SU-DHL-6 (cell line): ENCODE measurements at regions not wholly inside any gene's neighbourhood (a gene's known extent, or its start where the extent isn't known, plus 50 kb on each side); places are given as distances from the start of the nearest gene placed in this dataset.

ENCODE experiments used
- H2AFZ ChIP-seq: fragments of 200-600 bp; sonication (generic); 2 replicates; pipeline ENCODE4 v1.6.1; 2014; ENCODE audit warnings: low read depth, mild to moderate bottlenecking, moderate library complexity, mixed read lengths, antibody characterized with exemption, low read length; ENCODE audit not compliant: severe bottlenecking
- H3F3A ChIP-seq: fragments of 200-600 bp; shearing (Covaris generic); 2 replicates; pipeline ENCODE4 v1.6.0; 2016; ENCODE audit warnings: antibody characterized with exemption, mild to moderate bottlenecking; ENCODE audit not compliant: insufficient read depth
- H3K27ac ChIP-seq: fragments of 200-600 bp; sonication (generic); 2 replicates; pipeline ENCODE4 v1.5.1; 2016; ENCODE audit warnings: low read depth, mild to moderate bottlenecking, low read length, moderate library complexity, mixed read lengths
- H3K27me3 ChIP-seq: fragments of 200-600 bp; sonication (generic), shearing (Covaris generic); 2 replicates; pipeline ENCODE4 v1.6.0; 2014; ENCODE audit warnings: mild to moderate bottlenecking, low read length
- H3K36me3 ChIP-seq: fragments of 200-600 bp; sonication (generic); 2 replicates; pipeline ENCODE4 v1.6.1; 2014; ENCODE audit warnings: mild to moderate bottlenecking, low read length, mixed read lengths
- H3K4me2 ChIP-seq: fragments of 300-600, 200-600 bp; shearing (Covaris generic), sonication (generic); 2 replicates; pipeline ENCODE4 v1.6.0; 2014; ENCODE audit warnings: low read length, low read depth, mild to moderate bottlenecking; ENCODE audit not compliant: poor library complexity, severe bottlenecking
- H3K4me3 ChIP-seq: fragments of 200-600 bp; sonication (generic); 2 replicates; pipeline ENCODE4 v1.5.1; 2014; ENCODE audit warnings: antibody characterized with exemption, low read length, mild to moderate bottlenecking, mixed read lengths; ENCODE audit not compliant: insufficient read depth, poor library complexity, severe bottlenecking
- H3K79me2 ChIP-seq: fragments of 200-600 bp; sonication (generic); 2 replicates; pipeline ENCODE4 v1.6.1; 2014; ENCODE audit warnings: mild to moderate bottlenecking, low read length, moderate library complexity; ENCODE audit not compliant: insufficient read depth
- H3K9ac ChIP-seq: fragments of 200-600 bp; sonication (generic); 2 replicates; pipeline ENCODE4 v1.7.0; 2014; ENCODE audit warnings: mild to moderate bottlenecking, low read length
- H3K9me2 ChIP-seq: fragments of 200-600 bp; sonication (generic); replicated peaks from 2 replicates; pipeline ENCODE4 v1.6.1; 2014; ENCODE audit warnings: low read length; ENCODE audit not compliant: insufficient read depth
- H3K9me3 ChIP-seq: fragments of 200-600 bp; sonication (generic); 2 replicates; pipeline ENCODE4 v1.6.1; 2014; ENCODE audit warnings: low read length, mixed read lengths; ENCODE audit not compliant: insufficient read depth
- H4K20me1 ChIP-seq: fragments of 200-600 bp; sonication (generic); 2 replicates; pipeline ENCODE4 v1.6.1; 2014; ENCODE audit warnings: low read depth, mild to moderate bottlenecking, antibody characterized with exemption, low read length, moderate library complexity, mixed read lengths
- CTCF ChIP-seq: fragments of 200-600 bp; sonication (generic); IDR thresholded peaks from one replicate; pipeline ENCODE4 v1.5.1; 2017; ENCODE audit warnings: antibody characterized with exemption, mild to moderate bottlenecking, low read length, moderate library complexity; ENCODE audit not compliant: insufficient read depth, poor library complexity, severe bottlenecking
- EZH2phosphoT487 ChIP-seq: fragments of 200-600 bp; sonication (generic), shearing (Covaris generic); conservative IDR thresholded peaks from 2 replicates; pipeline ENCODE4 v1.6.1; 2018; ENCODE audit warnings: mild to moderate bottlenecking, antibody characterized with exemption, low read length, moderate library complexity, mixed read lengths

GRCh38 chr4:14934704-14935390 is 67.4 kb upstream of the CPEB2 start:
- H3K36me3 ChIP-seq = no peaks in the 10 kb centered on the region
- H4K20me1 ChIP-seq = no peaks in the 10 kb centered on the region
- no peaks in the 10 kb centered on the region for H3K27me3 ChIP-seq
- H3K9me3 ChIP-seq = no peaks in the 10 kb centered on the region
- H3K4me3 ChIP-seq = no peak overlapping the region
- no peak overlapping the region for H3K4me2 ChIP-seq
- no peak overlapping the region for H2AFZ ChIP-seq
- H3F3A ChIP-seq = no peaks in the 10 kb centered on the region
- H3K27ac ChIP-seq = no peak overlapping the region
- no peaks in the 10 kb centered on the region for H3K9me2 ChIP-seq
- H3K9ac ChIP-seq = no peak overlapping the region
- TF ChIP-seq EZH2phosphoT487 (no peak), CTCF (no peak)
- H3K79me2 ChIP-seq = no peaks in the 10 kb centered on the region

DNA sequence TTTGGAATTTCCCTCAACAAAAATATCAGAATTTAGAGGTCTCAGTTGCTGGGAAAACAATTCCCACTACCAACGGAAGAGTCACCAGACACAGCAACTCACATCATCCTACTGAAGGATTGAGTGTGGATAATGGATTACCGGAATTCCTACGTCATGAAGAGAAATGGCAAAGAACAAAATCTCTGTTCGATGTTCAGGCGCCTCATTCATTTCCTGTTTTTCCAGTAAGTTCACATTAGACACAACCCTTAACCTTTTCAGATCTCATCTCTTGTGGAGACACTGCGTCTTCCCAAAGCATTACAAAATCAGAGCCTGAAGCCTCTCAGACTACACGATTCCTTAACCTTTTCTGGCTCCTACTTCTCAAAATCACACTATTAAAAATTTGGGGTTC is 58.5 kb upstream of the CPEB2 start:
- H3F3A ChIP-seq = no peaks in the 10 kb centered on the region
- no peak overlapping the region for H3K27ac ChIP-seq
- H4K20me1 ChIP-seq = no peaks in the 10 kb centered on the region
- TF ChIP-seq CTCF (no peak), EZH2phosphoT487 (no peak)
- no peaks in the 10 kb centered on the region; the same call in 1 of the 2 replicates for H3K27me3 ChIP-seq
- no peak overlapping the region for H3K9ac ChIP-seq
- H3K9me3 ChIP-seq = no peaks in the 10 kb centered on the region
- no peak overlapping the region for H2AFZ ChIP-seq
- H3K36me3 ChIP-seq = no peaks in the 10 kb centered on the region
- no peak overlapping the region for H3K4me2 ChIP-seq
- H3K9me2 ChIP-seq = no peaks in the 10 kb centered on the region
- H3K79me2 ChIP-seq = no peaks in the 10 kb centered on the region
- no peak overlapping the region for H3K4me3 ChIP-seq

GRCh38 chr4:14952352-14952751 is 49.9 kb upstream of the CPEB2 start:
- TF ChIP-seq EZH2phosphoT487 (no peak), CTCF (no peak)
- Histone ChIP-seq H3K36me3 (no peaks in the 10 kb centered on the region), H3K9ac (no peak overlapping the region), H4K20me1 (no peaks in the 10 kb centered on the region), H3K4me2 (no peak overlapping the region), H3K27me3 (no peaks in the 10 kb centered on the region), H2AFZ (no peak overlapping the region), H3K79me2 (no peaks in the 10 kb centered on the region), H3K9me3 (no peaks in the 10 kb centered on the region), H3K27ac (no peak overlapping the region), H3K4me3 (no peak overlapping the region), H3K9me2 (no peaks in the 10 kb centered on the region), H3F3A (no peaks in the 10 kb centered on the region)
